ENCODE measurements at regions not wholly inside any gene's neighbourhood (a gene's known extent, or its start where the extent isn't known, plus 50 kb on each side); places are given as distances from the start of the nearest gene placed in this dataset.
"Not testable (repeated sequence)": the region's sequence is repeated elsewhere in the genome, so short reads cannot be mapped to it uniquely, and the experiment has no call there.

DNA sequence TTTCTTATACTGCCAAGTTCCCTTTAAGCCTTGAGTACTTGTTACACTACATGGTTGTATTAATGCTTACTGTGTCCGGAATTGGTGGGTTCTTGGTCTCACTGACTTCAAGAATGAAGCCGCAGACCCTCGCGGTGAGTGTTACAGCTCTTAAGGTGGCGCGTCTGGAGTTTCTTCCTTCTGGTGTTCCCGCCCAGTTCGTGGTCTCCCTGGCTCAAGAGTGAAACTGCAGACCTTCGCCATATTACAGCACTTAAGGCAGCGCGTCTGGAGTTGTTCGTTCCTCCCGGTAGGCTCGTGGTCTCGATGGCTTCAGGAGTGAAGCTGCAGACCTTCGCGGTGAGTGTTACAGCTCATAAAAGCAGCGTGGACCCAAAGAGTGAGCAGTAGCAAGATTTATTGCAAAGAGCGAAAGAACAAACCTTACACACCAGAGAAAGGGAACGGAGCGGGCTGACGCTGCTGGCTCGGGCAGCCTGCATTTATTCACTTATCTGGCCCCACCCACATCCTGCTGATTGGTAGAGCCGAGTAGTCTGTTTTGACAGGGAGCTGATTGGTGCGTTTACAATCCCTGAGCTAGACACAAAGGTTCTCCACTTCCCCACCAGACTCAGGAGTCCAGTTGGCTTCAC, 1171.3 kb upstream of the B3GALT2 start:
- not testable (repeated sequence) for DNase-seq

DNA sequence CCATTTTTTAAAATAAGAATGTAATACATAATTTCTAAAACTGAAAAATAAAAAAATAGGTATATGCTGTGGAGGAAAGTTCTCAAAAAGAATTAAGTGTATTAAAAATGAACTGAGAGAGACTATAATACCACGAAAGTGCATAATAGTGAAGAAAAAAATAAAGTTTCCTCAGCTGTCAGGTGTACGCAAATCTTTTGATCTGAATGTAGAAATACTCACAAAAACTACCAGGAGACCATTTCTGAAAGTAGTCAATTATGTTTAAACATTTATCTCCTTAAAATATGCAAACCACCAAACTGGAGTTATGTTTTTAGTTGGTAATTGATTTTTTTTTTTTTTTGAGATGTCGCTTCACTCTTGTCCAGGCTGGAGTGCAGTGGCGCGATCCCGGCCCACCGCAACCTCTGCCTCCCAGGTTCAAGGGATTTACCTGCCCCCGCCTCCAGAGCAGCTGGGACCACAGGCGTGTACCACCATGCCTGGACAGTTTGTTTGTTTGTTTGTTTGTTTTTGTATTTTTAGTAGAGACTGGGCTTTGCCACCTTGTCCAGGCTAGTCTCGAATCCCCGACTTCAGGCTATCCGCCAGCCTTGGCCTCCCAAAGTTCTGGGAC, 1169.2 kb upstream of the B3GALT2 start:
- DNase-seq, result no peak

DNA sequence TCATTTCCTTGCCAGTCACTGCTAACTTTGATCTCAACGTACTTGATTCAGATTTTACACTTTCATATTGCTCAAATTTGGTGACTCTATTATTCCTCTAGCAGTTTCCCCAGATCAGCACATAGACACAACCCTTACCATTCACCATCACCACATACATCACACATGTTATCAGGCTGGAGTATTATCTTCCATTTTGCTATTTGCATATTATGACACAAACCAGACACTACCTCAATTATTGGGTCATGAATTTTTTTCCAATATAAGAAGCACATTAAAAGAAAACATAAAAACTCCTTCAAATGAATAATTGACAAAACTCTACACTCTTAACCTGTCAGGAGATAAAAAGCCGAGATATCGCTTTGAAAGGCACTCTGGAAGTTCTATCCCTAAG, 1166.7 kb upstream of the B3GALT2 start:
- DNase-seq, result no peak

DNA sequence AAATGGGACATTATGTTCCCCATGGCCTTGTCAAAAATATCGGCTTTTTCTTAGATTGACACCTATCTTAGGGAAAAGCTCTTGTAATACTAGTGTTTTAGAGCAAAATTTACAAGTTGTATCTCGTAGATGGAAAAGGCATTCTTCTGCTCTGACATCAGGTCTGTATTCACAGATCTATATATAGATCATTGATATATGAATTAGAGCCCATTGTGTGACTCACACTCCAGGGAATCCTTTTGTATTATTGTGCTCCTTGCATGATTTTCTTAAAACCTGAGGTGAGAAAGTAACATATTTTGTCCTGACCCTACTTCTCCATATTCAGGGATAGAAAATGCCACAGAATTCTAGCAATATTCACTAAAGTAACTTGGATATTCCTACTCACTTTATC, 1160.8 kb upstream of the B3GALT2 start:
- no peak for DNase-seq

DNA sequence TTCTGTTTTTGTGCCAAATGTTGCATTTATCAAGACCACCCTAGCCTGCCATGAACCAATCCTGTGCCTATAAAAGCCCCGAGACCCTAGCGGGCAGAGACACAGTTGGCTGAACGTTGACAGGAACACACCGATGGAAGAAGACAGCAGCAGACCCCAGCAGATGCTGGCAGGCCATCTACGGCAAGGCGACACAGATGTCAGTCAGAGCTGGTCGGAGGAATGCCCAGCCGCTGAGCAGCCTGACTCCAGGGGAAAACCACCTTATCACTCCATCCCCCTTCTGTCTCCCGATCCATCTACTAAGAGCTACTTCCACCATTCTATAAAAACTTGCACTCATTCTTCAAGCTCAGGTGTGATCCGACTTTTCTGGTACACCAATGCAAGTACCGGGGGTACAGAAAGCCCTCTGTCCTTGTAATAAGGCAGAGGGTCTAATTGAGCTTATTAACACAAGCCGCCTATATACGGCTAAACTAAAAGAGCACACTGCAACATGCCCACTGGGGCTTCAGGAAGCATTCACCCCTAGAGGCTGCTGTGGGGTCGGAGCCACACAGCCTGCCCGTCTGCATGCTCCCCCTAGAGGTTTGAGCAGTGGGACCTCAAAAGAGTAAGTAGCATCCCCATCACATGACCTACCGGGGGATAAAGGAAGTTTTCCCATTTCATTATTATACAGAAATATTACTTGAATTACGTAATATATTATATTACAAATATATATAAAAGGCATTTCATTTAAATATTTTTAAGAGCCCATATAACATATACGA, 1156.3 kb upstream of the B3GALT2 start:
- DNase-seq, result no peak

DNA sequence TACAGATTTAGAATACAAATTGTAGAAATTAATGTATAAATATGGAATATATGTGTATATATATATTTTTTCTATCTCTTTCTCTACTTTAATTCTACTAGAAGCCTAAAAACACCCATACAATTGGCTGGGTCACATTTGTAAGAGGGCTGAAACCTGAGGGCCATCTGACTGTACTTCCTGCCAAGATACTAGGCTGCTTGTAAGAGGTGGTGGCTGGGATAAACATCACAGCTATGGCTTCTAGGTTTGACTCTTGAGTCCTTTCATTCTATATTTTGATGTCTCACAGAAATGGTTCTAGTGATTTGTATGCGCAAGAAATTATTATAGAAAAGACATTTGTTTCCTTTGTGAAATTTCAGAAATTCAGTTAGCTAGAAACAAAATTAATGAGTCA, 1155.2 kb upstream of the B3GALT2 start:
- DNase-seq, result no peak

DNA sequence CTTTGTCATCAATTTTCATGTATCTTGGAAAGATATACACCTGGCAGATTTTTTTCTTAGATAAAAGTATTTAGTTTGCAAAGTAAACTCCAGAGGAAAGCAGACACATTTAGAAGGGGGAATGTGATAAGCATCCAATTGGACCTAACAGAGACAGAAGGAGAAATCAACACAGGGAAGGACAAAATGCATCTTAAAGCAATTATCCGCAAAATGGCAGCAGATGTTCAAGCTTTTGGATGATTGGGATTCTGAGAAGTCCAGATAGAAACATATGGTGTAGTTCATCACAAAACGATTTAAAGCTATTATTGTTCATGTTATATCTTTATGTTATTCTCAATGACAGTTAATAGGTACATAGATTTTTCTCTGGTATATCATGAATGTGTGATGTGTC, 1153.1 kb upstream of the B3GALT2 start:
- no peak for DNase-seq

DNA sequence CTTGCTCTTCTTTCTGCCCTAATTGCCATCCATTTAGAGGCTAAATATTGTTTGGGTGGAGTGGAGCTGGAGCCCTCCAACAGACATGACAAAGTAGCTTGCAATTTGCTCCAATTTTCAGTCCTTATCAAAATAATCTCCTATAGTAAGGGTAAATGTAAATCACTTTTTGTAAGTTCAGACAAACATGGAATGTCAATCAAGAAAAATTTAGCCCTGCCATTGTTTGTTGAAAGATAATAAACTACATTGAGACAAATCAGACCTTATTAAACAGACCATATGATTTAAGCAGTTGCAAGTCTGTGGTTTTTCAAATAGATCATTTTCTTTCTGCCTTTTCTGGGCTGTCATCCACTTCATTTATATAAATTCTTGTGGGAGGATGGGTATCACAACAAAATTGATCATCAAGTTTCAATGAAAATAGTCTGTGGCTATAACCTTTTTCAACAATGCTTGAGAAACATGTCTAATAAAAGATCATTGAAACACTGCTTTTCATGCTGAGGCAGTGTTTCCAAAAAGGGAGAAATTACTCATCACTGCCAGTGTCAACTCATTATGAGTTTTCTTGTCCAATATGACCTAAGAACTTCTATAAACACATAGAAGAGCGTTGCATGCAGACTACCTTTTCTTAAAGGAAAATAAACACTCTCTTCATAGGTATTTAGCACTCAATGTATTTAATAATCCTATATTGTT, 1152.0 kb upstream of the B3GALT2 start:
- DNase-seq, result no peak

DNA sequence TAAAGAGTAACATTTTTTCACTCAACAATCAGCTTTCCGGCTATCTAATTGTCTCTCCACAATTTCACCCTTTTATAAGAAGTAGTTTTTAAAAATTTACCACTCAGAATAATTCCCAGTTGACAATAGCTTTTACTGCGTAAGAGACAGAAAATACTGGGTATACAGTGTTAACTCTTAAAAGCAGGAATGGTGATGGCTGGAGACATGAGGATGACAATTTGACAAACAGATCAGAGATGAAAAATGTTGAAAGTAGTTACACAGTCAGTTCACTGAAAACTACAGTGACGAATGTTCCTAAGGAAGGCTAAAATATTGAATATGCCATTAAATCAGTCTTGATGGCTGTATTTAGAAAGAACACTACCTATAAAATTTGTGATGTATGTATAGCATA, 1146.8 kb upstream of the B3GALT2 start:
- DNase-seq, result no peak

GRCh38 chr1:194331758-194332157, 1145.3 kb upstream of the B3GALT2 start:
- DNase-seq, result no peak

DNA sequence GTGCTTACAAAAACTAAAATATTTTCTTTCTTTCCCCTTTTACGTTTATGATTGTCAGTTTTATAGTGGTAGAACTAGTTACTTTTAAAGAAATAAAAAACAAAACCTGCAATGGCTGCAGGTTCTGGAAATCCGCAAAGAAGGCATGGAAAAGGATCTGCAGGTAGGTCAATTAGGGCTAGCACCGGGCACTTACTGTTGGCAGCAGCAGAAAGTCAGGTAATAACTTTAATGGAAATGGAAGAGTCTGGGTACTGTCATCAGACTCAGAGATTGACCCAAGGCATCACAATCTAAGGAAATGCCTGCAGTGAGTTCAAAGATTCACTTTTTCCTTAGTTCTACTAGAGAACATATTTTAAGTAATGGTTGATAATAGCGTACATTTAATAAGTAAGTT, 1136.3 kb upstream of the B3GALT2 start:
- no peak for DNase-seq

GRCh38 chr1:194318790-194319280, 1132.4 kb upstream of the B3GALT2 start:
- no peak for DNase-seq

DNA sequence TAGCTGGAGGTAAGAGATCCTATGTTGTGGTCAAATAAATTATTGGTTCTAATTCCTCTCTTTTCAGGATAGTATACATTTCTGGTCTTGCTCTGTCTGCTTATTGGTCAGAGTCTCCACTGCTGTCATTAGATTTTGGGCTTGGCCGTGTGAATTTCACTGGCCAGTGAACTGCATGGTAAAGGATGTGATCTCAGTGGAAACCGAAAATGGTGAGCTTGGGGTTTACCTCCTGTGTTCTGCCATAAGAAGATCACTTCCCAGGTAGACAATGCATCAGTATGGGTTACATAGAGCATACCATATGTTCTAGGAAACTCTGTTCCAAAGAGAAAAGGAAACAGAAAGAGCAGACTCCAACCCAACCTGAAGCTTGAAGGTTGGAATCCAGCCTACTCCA, 1123.3 kb upstream of the B3GALT2 start:
- no peak for DNase-seq

GRCh38 chr1:194309269-194309668, 1122.9 kb upstream of the B3GALT2 start:
- no peak for DNase-seq

- DNase-seq, result no peak
Observed at GRCh38 chr1:194300776-194301175, 1114.4 kb upstream of the B3GALT2 start.

DNA sequence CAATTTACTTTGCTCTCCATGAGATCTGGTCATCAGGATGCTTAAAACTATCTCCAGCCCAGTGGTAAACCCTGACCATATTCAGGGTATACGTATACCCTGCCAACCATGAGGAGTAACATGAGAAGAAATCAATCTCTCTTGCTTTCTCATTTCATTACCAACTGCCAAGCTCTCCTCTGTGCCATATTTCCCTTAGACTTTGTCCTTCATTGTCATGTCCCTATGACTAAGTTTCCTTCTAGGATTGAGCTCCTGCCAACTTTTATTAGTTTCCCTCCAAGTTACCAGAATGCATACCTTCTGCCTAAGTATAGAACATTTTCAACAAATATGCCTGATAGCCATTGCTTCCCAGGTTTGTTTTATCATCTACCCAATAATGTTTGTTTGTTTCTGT, 1113.9 kb upstream of the B3GALT2 start:
- DNase-seq, result no peak

DNA sequence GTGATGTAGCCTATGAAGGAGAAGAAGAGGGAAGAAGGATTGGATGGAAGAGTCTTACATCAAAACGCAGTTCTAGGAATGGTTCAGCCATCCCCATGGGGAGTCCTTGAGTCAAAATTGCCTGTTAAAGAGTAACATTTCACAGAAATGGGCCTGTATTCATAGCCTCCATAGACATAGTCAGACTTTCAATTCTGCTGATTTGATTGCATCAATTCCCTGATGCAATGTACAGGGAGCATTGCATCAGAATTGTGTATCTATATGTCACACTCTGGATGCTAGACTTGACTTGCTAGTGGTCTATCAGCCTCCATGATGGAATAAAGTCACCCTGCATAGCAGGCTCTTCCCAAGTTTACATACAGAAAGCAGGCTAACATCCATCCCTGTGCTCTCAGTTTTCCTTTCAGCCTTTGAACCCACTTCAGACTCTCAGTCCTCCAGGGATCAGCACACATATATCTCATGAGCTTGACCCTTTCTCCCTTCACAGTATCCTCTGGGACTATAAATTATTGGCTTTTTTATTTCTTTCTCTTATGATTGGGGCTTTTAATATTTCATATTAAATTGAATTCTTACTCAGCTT, 1111.7 kb upstream of the B3GALT2 start:
- DNase-seq, result no peak

DNA sequence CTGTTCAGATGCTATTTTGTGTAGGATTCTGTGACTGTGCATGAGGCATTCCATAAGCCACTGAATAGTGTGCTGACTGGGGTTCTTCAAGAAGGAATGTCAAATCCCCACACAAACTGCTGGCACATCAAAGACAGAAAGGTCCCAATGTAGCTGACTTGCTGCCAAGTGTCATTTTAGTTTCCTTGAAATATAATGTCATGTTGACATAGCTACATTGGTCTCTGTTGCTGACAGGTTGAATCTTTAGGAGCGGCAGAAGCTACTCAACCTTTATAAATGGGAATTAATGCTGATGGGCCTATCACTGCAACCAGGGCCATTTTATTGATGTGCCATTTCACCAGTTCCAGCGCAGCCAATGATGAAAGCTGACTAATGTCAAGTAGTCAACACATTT, 1110.7 kb upstream of the B3GALT2 start:
- no peak for DNase-seq

DNA sequence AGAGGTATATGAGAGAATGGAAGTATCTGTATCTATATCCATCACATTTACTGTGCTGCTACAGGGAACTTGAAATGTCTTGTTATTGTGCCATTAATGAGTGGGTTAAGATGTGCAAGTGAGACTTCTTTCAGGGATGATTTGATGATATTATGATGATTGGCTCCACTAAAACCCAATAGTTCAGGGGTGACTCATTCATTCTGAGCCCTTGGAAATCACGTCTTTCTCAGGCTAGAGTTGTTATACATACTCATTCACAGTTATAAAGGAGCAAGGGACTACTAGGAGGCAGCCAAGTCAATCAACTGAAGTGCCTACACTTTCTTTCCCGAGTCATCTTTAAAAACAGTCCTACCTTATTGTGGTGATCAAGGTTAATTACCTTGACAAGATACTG, 1109.8 kb upstream of the B3GALT2 start:
- no peak for DNase-seq

DNA sequence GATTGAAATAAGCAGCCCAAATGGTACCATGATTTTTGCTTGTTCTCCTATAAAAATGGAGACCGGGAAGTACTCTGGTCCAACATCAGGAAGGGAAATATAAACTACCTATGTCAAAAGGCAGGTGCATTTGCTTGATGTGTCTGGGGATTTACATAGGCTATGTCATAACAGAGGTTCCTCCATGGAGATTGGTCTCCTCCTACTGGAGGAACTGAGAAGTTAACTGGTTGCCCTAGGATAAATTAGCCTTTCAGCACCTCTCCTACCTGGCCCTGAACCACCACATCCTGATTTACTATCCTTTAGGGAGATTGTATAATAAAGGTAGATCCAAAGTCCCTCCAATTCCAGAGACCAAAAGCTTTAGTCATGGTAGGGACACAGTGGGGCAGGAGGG, 1109.3 kb upstream of the B3GALT2 start:
- DNase-seq, result no peak

DNA sequence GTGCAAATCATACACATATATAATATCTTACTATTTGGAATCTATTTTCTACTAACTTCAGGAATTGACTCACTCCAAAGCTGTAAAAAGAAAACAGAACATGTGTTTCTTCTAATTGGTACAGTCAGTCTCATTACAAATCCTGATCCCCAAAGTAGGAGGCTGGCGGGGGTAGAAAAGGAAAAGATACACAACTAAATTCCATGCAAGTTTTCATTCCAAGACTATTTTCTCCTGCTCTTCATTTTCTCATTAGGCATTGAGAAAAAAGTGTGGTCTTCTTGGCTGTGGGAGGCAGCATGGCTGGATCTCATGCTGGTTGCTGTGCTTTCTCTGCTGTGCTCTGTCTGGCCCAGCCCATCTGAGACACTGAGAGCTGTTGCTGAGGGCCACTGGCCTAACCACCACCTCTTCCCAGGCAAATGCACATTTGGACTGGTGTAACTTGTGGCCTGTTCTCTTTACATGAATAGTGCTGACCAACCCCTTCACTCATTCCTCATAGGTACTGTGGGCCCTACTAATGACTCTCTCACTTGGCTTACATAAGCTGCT, 1107.5 kb upstream of the B3GALT2 start:
- no peak for DNase-seq

GRCh38 chr1:194292966-194293365, 1106.6 kb upstream of the B3GALT2 start:
- no peak for DNase-seq
